GM21381 (cell line): ENCODE measurements at regions not wholly inside any gene's neighbourhood (a gene's known extent, or its start where the extent isn't known, plus 50 kb on each side); places are given as distances from the start of the nearest gene placed in this dataset.

Source experiments
- ATAC-seq: cut with Tn5 transposase; IDR thresholded peaks from one replicate; pipeline ENCODE4 v1.9.1; 2021; ENCODE audit warnings: mild to moderate bottlenecking, moderate library complexity; ENCODE audit not compliant: unreplicated experiment

DNA sequence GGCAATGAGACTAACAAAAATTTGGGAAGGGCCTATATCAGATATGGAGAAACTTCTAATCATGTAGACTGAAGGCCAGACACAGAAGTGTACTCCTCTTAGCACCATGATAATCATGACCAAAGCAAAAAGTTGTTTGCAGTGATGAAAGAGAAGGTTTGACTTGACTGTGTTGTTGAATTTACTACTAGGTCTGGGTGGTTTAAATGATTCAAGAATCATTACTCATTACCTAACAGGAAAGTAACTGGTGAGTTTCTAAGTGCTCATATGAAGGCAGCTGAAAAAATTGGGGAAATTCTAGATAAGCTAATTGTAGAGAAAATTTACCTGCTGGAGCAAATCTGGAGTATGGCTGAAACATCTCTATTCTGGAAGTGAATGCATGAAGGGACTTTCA lies 451.5 kb upstream of the SORCS1 start:
- ATAC-seq, result no peak

GRCh38 chr10:107614939-107615685 lies 450.6 kb upstream of the SORCS1 start:
- ATAC-seq, result no peak

DNA sequence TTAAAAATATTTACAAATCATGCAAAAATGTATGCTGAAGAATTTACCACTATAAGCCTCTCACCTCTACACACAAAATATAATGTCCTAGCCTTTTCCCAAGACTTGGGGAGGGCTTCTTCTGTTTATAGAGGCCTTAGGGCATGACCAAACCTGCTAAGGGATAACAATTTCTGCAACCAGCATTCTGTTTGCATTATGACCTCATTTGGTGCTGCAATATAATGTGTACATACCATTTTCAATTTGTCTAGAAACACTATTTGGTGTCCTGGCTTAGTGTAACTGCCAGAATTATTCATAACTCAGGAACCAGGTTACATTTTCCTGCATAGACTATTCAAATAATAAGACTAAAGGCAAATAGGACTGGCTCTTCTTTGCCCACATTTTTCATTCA lies 446.6 kb upstream of the SORCS1 start:
- no peak for ATAC-seq

- ATAC-seq, result no peak
Observed at GRCh38 chr10:107589081-107589480, 424.6 kb upstream of the SORCS1 start.

DNA sequence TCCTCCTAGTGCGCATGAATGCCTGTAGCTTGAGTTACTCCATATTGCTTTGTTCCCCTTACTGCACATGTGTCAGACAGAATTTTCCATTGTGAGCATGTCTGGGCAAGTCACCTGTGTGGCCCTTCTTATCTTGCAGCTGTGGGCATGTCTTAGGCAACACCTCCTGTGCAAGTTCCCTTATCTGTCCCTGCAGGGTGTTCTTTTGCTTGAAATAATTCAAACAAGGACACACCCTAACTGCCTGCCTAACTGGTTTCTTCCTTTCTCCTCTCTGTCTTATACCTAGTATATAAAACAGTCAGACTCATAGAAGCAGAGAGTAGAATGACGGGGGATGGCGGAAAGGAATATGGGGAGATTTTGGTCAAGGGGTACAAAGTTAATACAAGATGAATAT lies 421.1 kb upstream of the SORCS1 start:
- no peak for ATAC-seq

DNA sequence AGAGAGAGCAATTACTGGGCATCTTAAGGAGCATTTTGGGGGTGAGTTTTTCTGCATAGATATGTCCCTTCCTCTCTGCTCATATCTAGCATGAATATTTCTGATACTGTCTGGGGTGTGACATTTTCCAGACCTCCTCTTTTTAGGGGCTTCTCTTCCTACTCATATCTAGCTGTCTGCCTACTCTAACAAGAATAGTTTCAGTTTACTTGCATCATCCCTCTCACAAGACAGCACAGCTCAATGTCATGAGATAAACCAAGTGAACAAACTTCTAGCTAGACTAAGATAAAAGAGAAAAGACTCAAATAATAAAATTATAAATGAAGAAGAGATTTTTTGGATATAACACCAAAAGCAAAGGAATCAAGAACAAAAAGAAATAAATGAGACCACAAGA lies 419.5 kb upstream of the SORCS1 start:
- ATAC-seq, result no peak

DNA sequence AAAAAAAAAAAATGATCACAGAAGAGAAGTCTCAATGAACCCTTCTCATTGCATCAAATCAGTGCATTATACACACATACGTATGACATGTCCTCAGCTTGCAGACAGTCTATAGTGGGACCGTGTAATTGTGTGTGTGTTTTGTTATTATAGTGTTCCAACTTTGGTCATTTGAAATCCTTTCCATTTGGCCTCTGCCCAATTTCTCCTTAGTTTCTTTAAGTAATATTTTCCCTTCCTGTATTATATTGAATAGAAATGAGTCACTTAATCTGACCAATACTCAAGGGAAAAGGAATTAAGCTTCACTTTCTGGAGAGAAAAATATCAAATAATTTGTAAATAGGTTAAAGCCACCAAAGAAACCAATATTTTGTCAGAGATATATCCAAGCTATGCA lies 415.5 kb upstream of the SORCS1 start:
- ATAC-seq, result no peak

GRCh38 chr10:107577221-107577620 lies 412.7 kb upstream of the SORCS1 start:
- ATAC-seq, result no peak

- no peak for ATAC-seq
Observed at GRCh38 chr10:107576746-107577145, 412.2 kb upstream of the SORCS1 start.

DNA sequence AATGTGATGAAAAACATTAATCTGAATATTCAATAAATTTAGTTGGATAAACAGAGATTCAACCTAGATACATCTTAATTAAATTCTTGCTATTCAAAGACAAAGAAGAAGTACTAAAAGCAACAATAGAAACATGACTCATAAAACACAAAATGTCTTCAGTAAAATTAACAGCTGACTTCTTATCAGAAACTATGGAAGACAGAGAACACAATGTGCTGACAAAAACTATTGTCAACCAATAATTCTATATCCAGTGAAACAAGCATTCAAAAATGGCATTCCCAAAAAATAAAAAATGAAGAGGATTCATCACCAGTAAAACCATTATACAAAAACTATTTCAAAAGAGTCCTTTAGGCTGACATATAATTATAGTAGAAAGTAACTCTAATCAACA lies 400.5 kb upstream of the SORCS1 start:
- no peak for ATAC-seq

GRCh38 chr10:107561136-107561650 lies 396.7 kb upstream of the SORCS1 start:
- ATAC-seq, result no peak

DNA sequence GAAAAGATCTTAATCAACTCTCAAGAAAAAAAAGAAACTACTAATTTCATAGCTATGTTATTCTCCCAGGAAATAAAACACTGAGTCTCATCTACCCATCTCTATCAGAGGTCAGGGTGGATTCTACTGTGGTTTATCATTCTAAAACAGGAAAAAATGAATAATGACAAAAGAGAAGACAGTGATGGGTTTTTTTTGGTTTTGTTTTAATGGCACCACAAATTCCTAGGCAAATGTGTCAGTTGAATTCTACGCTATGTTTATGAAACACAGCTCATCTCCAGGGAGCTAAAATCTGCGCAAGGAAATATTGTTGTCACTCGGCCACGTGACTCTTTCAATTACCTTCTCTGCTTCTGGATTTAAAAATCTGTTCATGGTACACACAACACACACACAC lies 393.4 kb upstream of the SORCS1 start:
- no peak for ATAC-seq

DNA sequence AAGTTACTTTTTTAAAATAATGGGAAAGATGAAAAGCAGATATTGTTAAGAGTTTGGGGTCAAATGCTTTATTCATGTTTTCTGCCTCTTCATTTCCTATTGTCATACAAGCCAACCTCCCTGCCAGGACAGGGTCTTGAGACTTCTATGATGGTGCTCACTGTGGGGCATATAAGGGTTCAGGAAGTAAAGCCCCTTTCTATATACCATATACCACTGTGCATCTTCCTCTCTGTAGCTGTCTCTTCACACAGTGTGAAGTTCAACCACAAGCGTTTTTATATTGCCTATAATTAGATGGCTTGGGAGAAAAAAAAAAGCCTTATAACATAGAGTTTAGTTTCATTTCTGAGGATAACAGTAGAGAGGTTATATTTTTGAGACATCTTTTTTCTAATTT lies 389.8 kb upstream of the SORCS1 start:
- ATAC-seq, result no peak

GRCh38 chr10:107553470-107553869 lies 389.0 kb upstream of the SORCS1 start:
- ATAC-seq, result no peak

- no peak for ATAC-seq
Observed at GRCh38 chr10:107552963-107553362, 388.5 kb upstream of the SORCS1 start.

GRCh38 chr10:107548301-107548700 lies 383.8 kb upstream of the SORCS1 start:
- ATAC-seq, result no peak

GRCh38 chr10:107546986-107547385 lies 382.5 kb upstream of the SORCS1 start:
- no peak for ATAC-seq

DNA sequence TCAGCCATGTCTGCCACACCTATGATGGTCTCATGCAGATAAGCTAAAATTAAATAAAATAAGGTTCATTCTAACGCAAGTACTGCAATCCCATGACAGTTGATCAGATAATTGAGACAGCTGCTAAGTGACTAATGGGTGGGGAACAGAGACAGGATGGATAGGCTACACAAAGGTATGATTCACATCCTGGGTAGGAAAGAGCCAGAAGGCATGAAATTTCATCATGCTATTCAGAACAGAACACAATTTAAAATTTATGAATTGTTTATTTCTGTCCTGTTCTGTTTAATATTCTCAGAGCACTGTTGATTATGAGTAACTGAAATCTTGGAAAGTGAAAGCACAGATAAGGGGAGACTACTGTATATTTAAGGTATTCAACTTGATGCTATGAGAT lies 381.8 kb upstream of the SORCS1 start:
- no peak for ATAC-seq

- ATAC-seq, result no peak
Observed at GRCh38 chr10:107545717-107546116, 381.2 kb upstream of the SORCS1 start.

DNA sequence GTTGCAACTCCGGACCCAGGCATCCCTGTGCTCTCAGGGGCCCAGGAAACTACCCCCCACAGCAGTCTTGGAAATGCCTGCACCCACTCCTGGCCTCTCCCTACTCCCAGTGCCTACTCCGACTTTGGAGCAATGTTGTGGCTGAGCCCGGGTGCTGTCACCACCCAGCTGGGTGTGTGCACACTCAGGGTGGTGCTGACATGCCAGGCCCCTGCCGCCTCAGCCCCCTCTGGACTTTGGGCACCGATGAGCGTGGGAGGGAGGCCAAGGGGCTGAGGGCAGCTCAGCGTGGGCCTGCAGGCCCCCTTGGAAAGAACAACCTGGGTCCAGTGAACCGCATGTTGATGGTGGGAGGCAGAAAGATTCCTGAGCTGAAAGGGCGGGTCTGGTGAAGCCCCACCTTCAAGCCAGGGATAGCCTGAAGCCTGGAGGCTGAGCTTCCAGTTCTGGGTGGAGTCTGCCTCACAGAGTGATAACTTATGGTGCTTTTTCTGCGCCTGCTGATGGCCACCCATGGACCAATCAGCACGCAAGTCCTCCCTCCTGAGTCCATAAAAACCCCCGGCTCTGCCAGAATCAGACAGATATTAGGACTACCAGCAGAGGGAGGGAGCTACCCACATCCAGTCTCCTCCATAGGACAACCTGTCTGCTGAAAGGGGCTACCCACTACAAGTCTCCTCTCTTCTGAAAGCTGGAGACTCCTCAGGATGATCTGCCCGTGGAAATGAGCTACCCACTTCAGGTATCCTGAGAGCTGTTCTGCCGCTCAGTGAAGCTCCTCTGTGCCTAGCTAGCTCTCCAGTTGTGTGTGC lies 380.4 kb upstream of the SORCS1 start:
- no peak for ATAC-seq

- no peak for ATAC-seq
Observed at GRCh38 chr10:107542607-107543006, 378.1 kb upstream of the SORCS1 start.

- no peak for ATAC-seq
Observed at GRCh38 chr10:107542016-107542415, 377.5 kb upstream of the SORCS1 start.
